Motor neuron (in vitro differentiated cells): ENCODE measurements at regions not wholly inside any gene's neighbourhood (a gene's known extent, or its start where the extent isn't known, plus 50 kb on each side); places are given as distances from the start of the nearest gene placed in this dataset.
A peak's percentile ranks its signal among the peaks of the same experiment; 100 is the strongest.

Experiments
- ATAC-seq, 8 experiments: fragments of 200-7000 bp; cut with Tn5 transposase; replicated peaks in 6 of 8; 2 replicates each; pipeline ENCODE4 v1.8.0; 2021; ENCODE audit warnings: mild to moderate bottlenecking in 8 of 8, moderate library complexity in 8 of 8
- H3K27ac ChIP-seq, 2 donors: fragments of 250-450 bp; sonication (Bioruptor Pico); 2 replicates each; pipeline ENCODE4 v1.9.0; 2021; ENCODE audit warnings: antibody characterized with exemption in 2 of 2, mild to moderate bottlenecking in 2 of 2, moderate library complexity in 1 of 2
- H3K4me1 ChIP-seq, 2 donors: fragments of 250-450 bp; sonication (Bioruptor Pico); replicated peaks in 1 of 2; 2 replicates each; pipeline ENCODE4 v1.6.1; 2021; ENCODE audit warnings: antibody characterized with exemption in 2 of 2, mild to moderate bottlenecking in 2 of 2, moderate library complexity in 1 of 2
- H3K4me3 ChIP-seq, 5 donors: fragments of 250-450 bp; sonication (Bioruptor Pico); 2 replicates each; pipeline ENCODE4 v1.9.0; 2021; ENCODE audit warnings: antibody characterized with exemption in 5 of 5, mild to moderate bottlenecking in 5 of 5, moderate library complexity in 4 of 5
- WGBS, 10 experiments: fragments of 450-650 bp; shearing (Covaris generic); methylation state at CpG; one replicate each; pipeline ENCODE4 v1.0.0; 2022; 5-methylcytosine and 5-hydroxymethylcytosine counted together
- in situ Hi-C, 9 experiments: fragments of 400-800 bp; cut with MboI; loops; one replicate each; pipeline ENCODE4 v1.15.0; 2021; ENCODE audit warnings: low sequenced_read_pairs in 9 of 9, low pct_unique_long_range_greater_than_20kb in 2 of 9; ENCODE audit not compliant: unreplicated experiment in 9 of 9

- 49 to 85% (median 69%) methylated on average over 2 to 5 of the region's 7 CpGs; no CpG with 5 or more reads in 1 of the 10 experiments for WGBS, 10 experiments
- no peaks in the 10 kb centered on the region for H3K4me1 ChIP-seq
- H3K27ac ChIP-seq = no peak overlapping the region
- peak in 7 of 8 experiments; percentile 69 to 91 (median 74) for ATAC-seq
- H3K4me3 ChIP-seq = no peak overlapping the region
- in situ Hi-C loops = no loop called here
Measured at GRCh38 chr6:40806256-40806864, 219.2 kb upstream of the LRFN2 start.

GRCh38 chr6:40805336-40805735 lies 218.2 kb upstream of the LRFN2 start:
- no peak overlapping the region for H3K27ac ChIP-seq
- 58 to 87% (median 76%) methylated on average over 1 to 4 of the region's 4 CpGs; no CpG with 5 or more reads in 5 of the 10 experiments for WGBS, 10 experiments
- in situ Hi-C loops = no loop called here
- no peak for ATAC-seq
- H3K4me1 ChIP-seq = no peaks in the 10 kb centered on the region
- H3K4me3 ChIP-seq = no peak overlapping the region

- peaks cover under 1 to 4% of the 10 kb centered on the region in 2 donors for H3K4me1 ChIP-seq
- WGBS, 10 experiments = 80 to 100% (median 95%) methylated on average over 1 to 3 of the region's 4 CpGs; no CpG with 5 or more reads in 5 of the 10 experiments
- H3K27ac ChIP-seq = no peak overlapping the region
- no peak overlapping the region for H3K4me3 ChIP-seq
- in situ Hi-C loops = no loop called here
- ATAC-seq = no peak
Measured at GRCh38 chr6:40804905-40805304, 217.7 kb upstream of the LRFN2 start.

DNA sequence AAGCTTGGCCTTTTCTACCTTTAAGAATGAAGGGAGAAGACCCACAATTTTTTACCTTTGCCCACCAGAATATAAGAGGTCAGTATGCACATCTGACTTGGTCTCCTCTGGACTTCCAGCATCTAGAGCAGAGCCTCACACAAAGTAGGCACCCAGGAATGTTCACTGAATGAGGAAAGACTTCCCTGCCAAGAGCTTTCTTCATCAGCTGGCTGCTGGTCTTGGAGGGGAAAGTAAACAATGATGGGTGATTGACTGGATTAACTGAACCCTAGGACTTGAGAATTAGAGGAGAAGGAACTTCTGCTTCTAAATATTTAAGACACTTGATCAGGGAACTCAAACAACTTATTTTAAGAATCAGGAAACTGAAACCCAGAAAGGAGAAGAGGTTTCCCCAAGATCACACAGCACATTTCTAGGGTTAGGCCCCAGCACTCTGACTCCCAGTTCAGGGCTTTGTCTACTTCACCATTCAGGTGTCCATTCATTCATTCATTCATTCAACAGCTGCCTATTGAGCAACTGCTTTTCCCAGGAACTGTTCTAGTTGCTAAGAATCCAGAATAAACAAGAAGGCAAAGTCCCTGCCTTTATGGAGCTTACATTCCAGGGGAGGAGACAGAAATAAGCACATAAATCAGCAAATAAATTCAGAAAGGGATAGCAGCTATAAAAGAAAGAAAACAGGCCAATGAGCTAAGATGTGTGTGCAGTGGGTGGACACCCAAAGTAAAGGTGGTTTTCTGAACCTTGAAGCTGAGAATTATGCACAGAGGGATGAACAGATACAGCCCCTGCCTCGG lies 216.9 kb upstream of the LRFN2 start:
- Histone ChIP-seq H3K4me3 (no peak overlapping the region), H3K27ac (no peak overlapping the region), H3K4me1 (peaks cover 9 to 12% of the 10 kb centered on the region in 2 donors)
- WGBS, 10 experiments = 60 to 100% (median 92%) methylated on average over 1 of the region's 1 CpG; no CpG with 5 or more reads in 6 of the 10 experiments
- peak in 2 of 8 experiments; percentile 12 to 13 for ATAC-seq
- in situ Hi-C loops = no loop called here

- in situ Hi-C loops = no loop called here
- no peak for ATAC-seq
- Histone ChIP-seq H3K4me3 (no peak overlapping the region), H3K27ac (no peak overlapping the region), H3K4me1 (peaks cover 13 to 17% of the 10 kb centered on the region in 2 donors)
- WGBS, 10 experiments = 76 to 100% (median 100%) methylated on average over 1 to 3 of the region's 5 CpGs; no CpG with 5 or more reads in 6 of the 10 experiments
Measured at GRCh38 chr6:40802481-40802880, 215.3 kb upstream of the LRFN2 start.

DNA sequence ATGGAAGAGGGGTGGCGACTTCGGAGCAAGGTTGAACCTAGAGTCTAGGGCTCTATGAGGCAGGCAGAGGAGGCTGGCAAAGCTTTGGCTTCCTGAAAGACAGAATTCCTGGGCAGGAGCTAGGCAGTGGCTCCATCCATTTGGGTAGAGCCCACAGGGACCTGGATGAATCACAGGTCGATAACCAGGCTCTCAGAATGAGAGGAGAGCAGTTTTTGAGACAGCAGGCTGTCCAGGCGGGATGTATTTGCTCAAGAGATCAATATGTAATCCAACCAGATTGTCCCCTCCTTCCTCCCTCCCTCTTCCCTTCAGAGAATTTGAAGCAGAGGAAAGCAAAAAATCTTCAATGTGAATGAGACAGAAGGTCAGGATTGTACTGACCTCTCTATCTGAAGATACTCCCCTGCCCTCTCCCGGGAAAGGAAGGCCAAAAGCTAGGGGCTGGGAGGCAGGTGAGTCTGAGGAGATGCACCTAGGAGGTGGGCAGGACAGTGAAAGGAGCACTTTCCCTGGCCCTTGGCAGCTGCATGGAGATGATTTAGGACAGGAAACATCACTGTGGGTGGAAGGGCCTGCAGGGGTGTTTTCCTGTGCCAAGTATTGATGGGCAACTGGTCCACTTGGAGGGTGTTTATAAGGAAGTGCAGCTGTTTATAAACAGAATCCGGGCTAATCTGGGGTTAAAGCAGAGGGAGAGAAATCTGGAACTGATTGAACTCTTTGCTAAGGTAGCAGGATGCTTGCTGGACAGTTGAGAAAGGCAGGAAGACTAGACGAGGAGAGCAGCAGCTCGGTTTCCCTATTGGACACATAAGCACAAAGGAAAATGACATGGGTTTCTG lies 212.4 kb upstream of the LRFN2 start:
- no peak overlapping the region for H3K4me3 ChIP-seq
- 6 to 100% (median 76%) methylated on average over 2 to 8 of the region's 8 CpGs for WGBS, 10 experiments
- ATAC-seq = peak in 5 of 8 experiments; percentile 24 to 55 (median 33)
- peaks cover 26 to 33% of the 10 kb centered on the region in 2 donors for H3K4me1 ChIP-seq
- in situ Hi-C loops = no loop called here
- H3K27ac ChIP-seq = peak overlapping the region; percentile 37 to 42

- Histone ChIP-seq H3K4me3 (no peak overlapping the region), H3K27ac (no peak overlapping the region), H3K4me1 (peaks cover 26 to 33% of the 10 kb centered on the region in 2 donors)
- no peak for ATAC-seq
- 45 to 93% (median 61%) methylated on average over 2 to 5 of the region's 7 CpGs; no CpG with 5 or more reads in 2 of the 10 experiments for WGBS, 10 experiments
- in situ Hi-C loops = no loop called here
Measured at GRCh38 chr6:40798069-40798770, 211.1 kb upstream of the LRFN2 start.

GRCh38 chr6:40796260-40797221 lies 209.4 kb upstream of the LRFN2 start:
- in situ Hi-C loops = no loop called here
- peak; percentile 39 to 95 (median 92) for ATAC-seq
- Histone ChIP-seq H3K4me3 (no peak overlapping the region), H3K4me1 (peaks cover 27 to 33% of the 10 kb centered on the region in 2 donors), H3K27ac (peak overlapping the region; percentile 38 to 80)
- 0 to 81% (median 60%) methylated on average over 1 to 8 of the region's 14 CpGs; no CpG with 5 or more reads in 3 of the 10 experiments for WGBS, 10 experiments

- 40 to 100% (median 61%) methylated on average over 1 to 2 of the region's 2 CpGs; no CpG with 5 or more reads in 3 of the 10 experiments for WGBS, 10 experiments
- in situ Hi-C loops = no loop called here
- no peak for ATAC-seq
- H3K4me3 ChIP-seq = no peak overlapping the region
- H3K4me1 ChIP-seq = peaks cover 32 to 33% of the 10 kb centered on the region in 2 donors
- H3K27ac ChIP-seq = no peak overlapping the region
Measured at GRCh38 chr6:40794586-40794985, 207.4 kb upstream of the LRFN2 start.

DNA sequence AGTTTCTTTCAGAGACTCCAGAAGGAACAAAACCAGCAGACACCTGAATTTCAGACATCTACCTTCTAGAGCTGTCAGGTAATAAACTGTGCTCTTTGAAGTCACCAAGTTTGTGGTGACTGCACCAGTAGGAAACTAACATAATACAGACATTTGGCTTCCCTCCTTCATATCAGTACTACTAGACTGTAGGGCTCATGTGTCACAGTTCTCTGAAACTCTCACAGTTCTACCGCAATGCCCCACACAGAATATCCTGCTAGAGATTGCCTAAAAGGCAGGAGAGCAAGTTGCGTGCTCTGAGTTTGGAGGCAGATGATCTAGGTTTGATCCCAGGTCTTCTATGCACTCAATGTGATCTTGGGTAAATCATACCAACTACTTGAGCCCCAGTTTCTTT lies 205.0 kb upstream of the LRFN2 start:
- no peak for ATAC-seq
- in situ Hi-C loops = no loop called here
- Histone ChIP-seq H3K4me1 (peaks cover 29 to 33% of the 10 kb centered on the region in 2 donors), H3K27ac (no peak overlapping the region), H3K4me3 (no peak overlapping the region)
- WGBS, 10 experiments = 80 to 100% (median 98%) methylated on average over 1 to 2 of the region's 2 CpGs; no CpG with 5 or more reads in 4 of the 10 experiments

GRCh38 chr6:40791004-40791403 lies 203.8 kb upstream of the LRFN2 start:
- in situ Hi-C loops = no loop called here
- Histone ChIP-seq H3K4me3 (no peak overlapping the region), H3K4me1 (peaks cover 17 to 22% of the 10 kb centered on the region in 2 donors), H3K27ac (peak overlapping the region in 1 of 2 donors; percentile 39)
- peak; percentile 77 to 98 (median 92) for ATAC-seq
- 0 to 67% (median 19%) methylated on average over 1 to 4 of the region's 4 CpGs; no CpG with 5 or more reads in 3 of the 10 experiments for WGBS, 10 experiments
